Adipocyte (in vitro differentiated cells): ENCODE measurements at regions not wholly inside any gene's neighbourhood (a gene's known extent, or its start where the extent isn't known, plus 50 kb on each side); places are given as distances from the start of the nearest gene placed in this dataset.
"Not testable (repeated sequence)": the region's sequence is repeated elsewhere in the genome, so short reads cannot be mapped to it uniquely, and the experiment has no call there.

Experiments
- DNase-seq: peaks from one replicate; pipeline ENCODE4 v3.0.0-alpha.2; 2015; ENCODE audit warnings: low read depth
- H3K27me3 ChIP-seq: replicated peaks from 2 replicates; pipeline ENCODE4 v1.7.0; 2013; ENCODE audit warnings: mild to moderate bottlenecking, low read length, moderate library complexity; ENCODE audit not compliant: control insufficient read depth, insufficient read depth
- H3K36me3 ChIP-seq: 2 replicates; pipeline ENCODE4 v1.7.0; 2013; ENCODE audit warnings: low read length, mild to moderate bottlenecking, moderate library complexity; ENCODE audit not compliant: control insufficient read depth, insufficient read depth, severe bottlenecking
- H3K4me1 ChIP-seq: 2 replicates; pipeline ENCODE4 v1.7.0; 2013; ENCODE audit warnings: mild to moderate bottlenecking, low read length, moderate library complexity; ENCODE audit not compliant: control insufficient read depth, insufficient read depth
- H3K4me3 ChIP-seq: 2 replicates; pipeline ENCODE4 v1.7.0; 2013; ENCODE audit warnings: mild to moderate bottlenecking, low read length, moderate library complexity
- H3K9ac ChIP-seq: 2 replicates; pipeline ENCODE4 v1.7.0; 2013; ENCODE audit warnings: mild to moderate bottlenecking, low read length, moderate library complexity
- H3K9me3 ChIP-seq: 2 replicates; pipeline ENCODE4 v1.7.0; 2013; ENCODE audit warnings: mild to moderate bottlenecking, low read length, moderate library complexity; ENCODE audit not compliant: control insufficient read depth

GRCh38 chr6:74438395-74438794 is 742.4 kb downstream of the CD109 start:
- not testable (repeated sequence) for H3K36me3 ChIP-seq, H3K9me3 ChIP-seq, H3K9ac ChIP-seq, H3K4me1 ChIP-seq, H3K4me3 ChIP-seq, DNase-seq, H3K27me3 ChIP-seq

GRCh38 chr6:74434171-74434570 is 738.2 kb downstream of the CD109 start:
- Histone ChIP-seq H3K27me3 (no peaks in the 10 kb centered on the region), H3K4me1 (peaks cover 5% of the 10 kb centered on the region), H3K36me3 (no peaks in the 10 kb centered on the region), H3K9me3 (no peaks in the 10 kb centered on the region), H3K9ac (no peak overlapping the region), H3K4me3 (no peak overlapping the region)
- DNase-seq, result no peak

GRCh38 chr6:74431873-74432580 is 736.0 kb downstream of the CD109 start:
- no peak overlapping the region for H3K4me3 ChIP-seq
- DNase-seq, result no peak
- no peak overlapping the region for H3K9ac ChIP-seq
- no peaks in the 10 kb centered on the region for H3K36me3 ChIP-seq
- H3K4me1 ChIP-seq, result peaks cover 5% of the 10 kb centered on the region
- no peaks in the 10 kb centered on the region for H3K27me3 ChIP-seq
- H3K9me3 ChIP-seq, result no peaks in the 10 kb centered on the region

- Histone ChIP-seq H3K4me3 (no peak overlapping the region), H3K4me1 (no peaks in the 10 kb centered on the region), H3K36me3 (no peaks in the 10 kb centered on the region), H3K9me3 (peaks cover 6% of the 10 kb centered on the region), H3K9ac (no peak overlapping the region), H3K27me3 (no peaks in the 10 kb centered on the region)
- no peak for DNase-seq
Observed at GRCh38 chr6:74420221-74420620, 724.2 kb downstream of the CD109 start.

- no peak overlapping the region for H3K9ac ChIP-seq
- no peaks in the 10 kb centered on the region for H3K4me1 ChIP-seq
- H3K9me3 ChIP-seq, result no peaks in the 10 kb centered on the region
- H3K4me3 ChIP-seq, result no peak overlapping the region
- no peaks in the 10 kb centered on the region for H3K36me3 ChIP-seq
- no peaks in the 10 kb centered on the region for H3K27me3 ChIP-seq
- no peak for DNase-seq
Observed at GRCh38 chr6:74415056-74415455, 719.1 kb downstream of the CD109 start.

- H3K4me1 ChIP-seq, result peaks cover 8% of the 10 kb centered on the region
- no peaks in the 10 kb centered on the region for H3K27me3 ChIP-seq
- no peaks in the 10 kb centered on the region for H3K9me3 ChIP-seq
- peak; percentile 7 for DNase-seq
- H3K4me3 ChIP-seq, result no peak overlapping the region
- no peak overlapping the region for H3K9ac ChIP-seq
- no peaks in the 10 kb centered on the region for H3K36me3 ChIP-seq
Observed at GRCh38 chr6:74410630-74411029, 714.6 kb downstream of the CD109 start.

- H3K9me3 ChIP-seq, result no peaks in the 10 kb centered on the region
Observed at GRCh38 chr6:74409447-74409846, 713.4 kb downstream of the CD109 start.

GRCh38 chr6:74408844-74409243 is 712.8 kb downstream of the CD109 start:
- no peaks in the 10 kb centered on the region for H3K27me3 ChIP-seq
- no peak overlapping the region for H3K4me3 ChIP-seq
- H3K9me3 ChIP-seq, result no peaks in the 10 kb centered on the region
- H3K4me1 ChIP-seq, result peaks cover 8% of the 10 kb centered on the region
- H3K36me3 ChIP-seq, result no peaks in the 10 kb centered on the region
- DNase-seq, result peak; percentile 11
- H3K9ac ChIP-seq, result no peak overlapping the region

More at GRCh38 chr6:74409447-74409846, 713.4 kb downstream of the CD109 start:
- no peaks in the 10 kb centered on the region for H3K36me3 ChIP-seq
- peaks cover 8% of the 10 kb centered on the region for H3K4me1 ChIP-seq
- peak overlapping the region; percentile 4 for H3K9ac ChIP-seq
- no peaks in the 10 kb centered on the region for H3K27me3 ChIP-seq
- peak; percentile 85 for DNase-seq
- H3K4me3 ChIP-seq, result no peak overlapping the region

- Histone ChIP-seq H3K9ac (no peak overlapping the region), H3K4me3 (no peak overlapping the region), H3K27me3 (no peaks in the 10 kb centered on the region), H3K36me3 (no peaks in the 10 kb centered on the region), H3K9me3 (no peaks in the 10 kb centered on the region), H3K4me1 (peaks cover 8% of the 10 kb centered on the region)
- no peak for DNase-seq
Observed at GRCh38 chr6:74404366-74404765, 708.4 kb downstream of the CD109 start.

GRCh38 chr6:74402781-74403180 is 706.8 kb downstream of the CD109 start:
- Histone ChIP-seq H3K4me3 (no peak overlapping the region), H3K9me3 (no peaks in the 10 kb centered on the region), H3K36me3 (no peaks in the 10 kb centered on the region), H3K9ac (no peak overlapping the region), H3K4me1 (no peaks in the 10 kb centered on the region), H3K27me3 (no peaks in the 10 kb centered on the region)
- DNase-seq, result no peak

GRCh38 chr6:74378437-74378836 is 682.4 kb downstream of the CD109 start:
- not testable (repeated sequence) for H3K9ac ChIP-seq, DNase-seq, H3K4me3 ChIP-seq, H3K36me3 ChIP-seq, H3K27me3 ChIP-seq, H3K9me3 ChIP-seq, H3K4me1 ChIP-seq

- Histone ChIP-seq H3K4me1 (peaks cover 22% of the 10 kb centered on the region), H3K36me3 (no peaks in the 10 kb centered on the region), H3K4me3 (no peak overlapping the region), H3K9me3 (no peaks in the 10 kb centered on the region), H3K27me3 (no peaks in the 10 kb centered on the region), H3K9ac (no peak overlapping the region)
- DNase-seq, result peak; percentile 71
Observed at GRCh38 chr6:74369556-74369993, 673.6 kb downstream of the CD109 start.
